Smooth muscle cell (in vitro differentiated cells): ENCODE measurements at regions not wholly inside any gene's neighbourhood (a gene's known extent, or its start where the extent isn't known, plus 50 kb on each side); places are given as distances from the start of the nearest gene placed in this dataset.

Experiments used
- DNase-seq: peaks from one replicate; lab custom pipeline; 2025; ENCODE audit not compliant: unreplicated experiment; lab: John Stamatoyannopoulos, UW
- H2AFZ ChIP-seq: fragments of 200-600 bp; sonication (generic); 2 replicates; pipeline ENCODE4 v1.6.0; 2016; ENCODE audit warnings: antibody characterized with exemption, low read depth, mild to moderate bottlenecking
- H3F3A ChIP-seq: fragments of 200-600 bp; sonication (generic); 2 replicates; pipeline ENCODE4 v1.6.0; 2017; ENCODE audit warnings: antibody characterized with exemption, low read depth
- H3K27ac ChIP-seq: fragments of 200-600 bp; sonication (generic); 2 replicates; pipeline ENCODE4 v1.5.1; 2016; ENCODE audit warnings: low read depth, mild to moderate bottlenecking
- H3K27me3 ChIP-seq: fragments of 200-600 bp; sonication (generic); 2 replicates; pipeline ENCODE4 v1.6.1; 2016; ENCODE audit warnings: low read depth, mild to moderate bottlenecking
- H3K36me3 ChIP-seq: fragments of 200-600 bp; sonication (generic); 2 replicates; pipeline ENCODE4 v1.5.1; 2016; ENCODE audit warnings: low read depth
- H3K4me1 ChIP-seq: fragments of 200-600 bp; sonication (generic); 2 replicates; pipeline ENCODE4 v1.5.1; 2016; ENCODE audit warnings: low read depth
- H3K4me2 ChIP-seq: fragments of 200-600 bp; sonication (generic); 2 replicates; pipeline ENCODE4 v1.6.0; 2016; ENCODE audit warnings: mild to moderate bottlenecking
- H3K4me3 ChIP-seq: fragments of 200-600 bp; sonication (generic); 2 replicates; pipeline ENCODE4 v1.5.1; 2016; ENCODE audit warnings: mild to moderate bottlenecking
- H3K79me2 ChIP-seq: fragments of 200-600 bp; sonication (generic); 2 replicates; pipeline ENCODE4 v1.6.0; 2016; ENCODE audit warnings: low read depth, mild to moderate bottlenecking
- H3K9ac ChIP-seq: fragments of 200-600 bp; sonication (generic); 2 replicates; pipeline ENCODE4 v1.6.0; 2016; ENCODE audit warnings: low read depth
- H3K9me3 ChIP-seq: fragments of 200-600 bp; sonication (generic); replicated peaks from 2 replicates; pipeline ENCODE4 v1.5.1; 2016; ENCODE audit warnings: low read depth
- H4K20me1 ChIP-seq: fragments of 200-600 bp; sonication (generic); 2 replicates; pipeline ENCODE4 v1.6.0; 2016; ENCODE audit warnings: low read depth
- WGBS: methylation state at CpG from one replicate; pipeline ENCODE4 v1.1.7; 2016; ENCODE audit warnings: low lambda C conversion rate; 5-methylcytosine and 5-hydroxymethylcytosine counted together
- TF ChIP-seq, protein P1 (sequence below): fragments of 200-600 bp; sonication (generic); IDR thresholded peaks from 2 replicates; pipeline ENCODE4 v1.5.1; 2017; ENCODE audit warnings: borderline replicate concordance, mild to moderate bottlenecking, antibody characterized with exemption; ENCODE audit not compliant: insufficient read depth, poor library complexity, severe bottlenecking

DNA sequence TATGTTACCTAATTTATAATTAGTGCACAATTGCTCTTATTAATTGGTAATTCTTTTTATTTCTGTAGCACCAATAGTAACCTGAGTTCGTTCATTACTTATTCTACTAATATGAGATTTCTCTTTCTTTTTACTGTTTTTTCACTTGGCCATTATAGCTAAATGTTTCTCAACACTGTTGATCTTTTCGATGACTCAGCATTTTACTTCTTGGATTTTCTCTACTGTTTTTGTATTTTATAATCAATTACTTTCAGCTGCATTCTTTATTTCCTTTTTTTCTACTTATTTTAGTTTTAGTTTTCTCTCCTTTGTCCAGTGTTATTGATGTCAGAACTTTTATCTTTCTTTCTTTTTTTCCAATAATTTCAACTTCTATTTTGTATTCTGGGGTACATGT lies 589.4 kb upstream of the SOX11 start:
- Histone ChIP-seq H3K27me3 (no peaks in the 10 kb centered on the region), H3K4me2 (no peak overlapping the region), H3K79me2 (no peaks in the 10 kb centered on the region), H2AFZ (no peak overlapping the region), H3K9ac (no peak overlapping the region), H3K4me1 (no peaks in the 10 kb centered on the region), H3K9me3 (no peaks in the 10 kb centered on the region), H3K36me3 (no peaks in the 10 kb centered on the region), H4K20me1 (no peaks in the 10 kb centered on the region), H3K27ac (no peak overlapping the region), H3K4me3 (no peak overlapping the region), H3F3A (no peaks in the 10 kb centered on the region)
- TF ChIP-seq, protein P1, sequence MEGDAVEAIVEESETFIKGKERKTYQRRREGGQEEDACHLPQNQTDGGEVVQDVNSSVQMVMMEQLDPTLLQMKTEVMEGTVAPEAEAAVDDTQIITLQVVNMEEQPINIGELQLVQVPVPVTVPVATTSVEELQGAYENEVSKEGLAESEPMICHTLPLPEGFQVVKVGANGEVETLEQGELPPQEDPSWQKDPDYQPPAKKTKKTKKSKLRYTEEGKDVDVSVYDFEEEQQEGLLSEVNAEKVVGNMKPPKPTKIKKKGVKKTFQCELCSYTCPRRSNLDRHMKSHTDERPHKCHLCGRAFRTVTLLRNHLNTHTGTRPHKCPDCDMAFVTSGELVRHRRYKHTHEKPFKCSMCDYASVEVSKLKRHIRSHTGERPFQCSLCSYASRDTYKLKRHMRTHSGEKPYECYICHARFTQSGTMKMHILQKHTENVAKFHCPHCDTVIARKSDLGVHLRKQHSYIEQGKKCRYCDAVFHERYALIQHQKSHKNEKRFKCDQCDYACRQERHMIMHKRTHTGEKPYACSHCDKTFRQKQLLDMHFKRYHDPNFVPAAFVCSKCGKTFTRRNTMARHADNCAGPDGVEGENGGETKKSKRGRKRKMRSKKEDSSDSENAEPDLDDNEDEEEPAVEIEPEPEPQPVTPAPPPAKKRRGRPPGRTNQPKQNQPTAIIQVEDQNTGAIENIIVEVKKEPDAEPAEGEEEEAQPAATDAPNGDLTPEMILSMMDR, result no peak
- no peak for DNase-seq
- WGBS, result 91% methylated on average over 2 of the region's 2 CpGs

DNA sequence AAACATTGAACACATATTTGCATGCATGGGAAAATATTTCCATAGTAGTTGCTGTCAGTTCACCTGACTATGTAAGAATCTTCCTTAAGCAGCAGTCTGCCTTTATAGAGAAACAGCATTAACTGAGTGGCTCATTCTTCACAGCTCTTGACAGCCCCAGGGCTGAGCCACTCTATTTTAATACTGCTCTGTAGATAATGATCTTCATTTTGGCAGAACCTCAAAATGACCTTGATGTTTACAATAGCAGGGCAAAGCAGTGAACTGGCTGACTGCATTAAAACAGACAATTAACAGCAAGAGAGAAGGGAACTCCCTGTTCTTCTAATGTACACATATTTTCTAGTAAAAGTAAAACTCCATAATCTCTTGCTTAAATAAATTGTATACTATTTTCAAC lies 580.6 kb upstream of the SOX11 start:
- Histone ChIP-seq H3K27me3 (no peaks in the 10 kb centered on the region), H3K9me3 (no peaks in the 10 kb centered on the region), H3K27ac (no peak overlapping the region), H3F3A (no peaks in the 10 kb centered on the region), H3K79me2 (no peaks in the 10 kb centered on the region), H4K20me1 (no peaks in the 10 kb centered on the region), H3K4me3 (no peak overlapping the region), H3K4me2 (no peak overlapping the region), H2AFZ (no peak overlapping the region), H3K9ac (no peak overlapping the region), H3K4me1 (no peaks in the 10 kb centered on the region), H3K36me3 (no peaks in the 10 kb centered on the region)
- TF ChIP-seq, protein P1, result no peak
- DNase-seq, result no peak

DNA sequence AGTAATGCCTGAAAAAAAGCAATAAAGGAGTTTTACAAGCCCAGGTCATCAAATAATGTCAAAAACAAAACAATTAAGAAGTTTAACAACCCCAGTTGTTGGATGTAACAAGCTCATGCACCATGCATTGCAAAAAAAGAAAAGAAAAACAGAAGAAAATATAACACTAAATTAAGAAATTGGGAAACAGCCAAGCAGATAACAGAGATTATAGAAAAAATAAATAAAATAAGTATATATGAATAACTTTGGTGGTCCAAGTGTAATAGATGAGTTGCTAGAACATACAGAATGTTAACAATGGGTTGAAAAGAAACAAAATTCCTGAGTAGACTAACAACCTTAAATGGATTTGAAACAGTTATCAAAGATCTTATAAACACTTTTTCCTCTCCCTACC lies 573.1 kb upstream of the SOX11 start:
- H3K4me3 ChIP-seq, result no peak overlapping the region
- TF ChIP-seq, protein P1, result no peak
- H3K36me3 ChIP-seq, result no peaks in the 10 kb centered on the region
- H3K9ac ChIP-seq, result no peak overlapping the region
- no peak for DNase-seq
- H3K79me2 ChIP-seq, result no peaks in the 10 kb centered on the region
- H3F3A ChIP-seq, result no peaks in the 10 kb centered on the region
- H4K20me1 ChIP-seq, result no peaks in the 10 kb centered on the region
- H3K9me3 ChIP-seq, result no peaks in the 10 kb centered on the region
- H2AFZ ChIP-seq, result no peak overlapping the region
- H3K4me2 ChIP-seq, result no peak overlapping the region
- H3K27ac ChIP-seq, result no peak overlapping the region
- no peaks in the 10 kb centered on the region for H3K4me1 ChIP-seq
- peaks cover 5% of the 10 kb centered on the region for H3K27me3 ChIP-seq

DNA sequence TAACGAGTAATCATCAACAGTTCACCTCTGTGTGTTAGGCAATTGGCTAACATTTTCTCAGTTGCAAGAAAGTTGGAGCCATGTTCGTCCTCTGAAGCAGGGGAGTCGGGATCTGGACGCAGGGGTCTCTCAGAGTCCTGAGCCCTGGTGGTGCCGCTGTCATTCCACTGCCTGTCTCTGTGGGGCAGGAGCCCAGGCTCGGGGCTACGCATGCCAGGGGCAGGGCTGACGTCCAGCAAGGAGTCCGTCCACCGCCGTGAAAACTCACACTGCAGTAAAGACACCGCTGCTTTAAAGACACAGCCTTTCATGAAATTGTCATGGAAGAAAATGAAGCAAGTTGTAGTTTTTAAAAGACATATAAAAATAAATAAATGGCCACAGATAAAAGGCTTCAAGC lies 571.1 kb upstream of the SOX11 start:
- H3K4me3 ChIP-seq, result no peak overlapping the region
- no peaks in the 10 kb centered on the region for H3F3A ChIP-seq
- TF ChIP-seq, protein P1, result no peak
- no peak overlapping the region for H3K9ac ChIP-seq
- no peak overlapping the region for H3K4me2 ChIP-seq
- no peak overlapping the region for H2AFZ ChIP-seq
- 69% methylated on average over 12 of the region's 12 CpGs for WGBS
- H3K9me3 ChIP-seq, result no peaks in the 10 kb centered on the region
- H3K36me3 ChIP-seq, result no peaks in the 10 kb centered on the region
- H4K20me1 ChIP-seq, result no peaks in the 10 kb centered on the region
- no peak for DNase-seq
- H3K27ac ChIP-seq, result no peak overlapping the region
- no peaks in the 10 kb centered on the region for H3K4me1 ChIP-seq
- H3K79me2 ChIP-seq, result no peaks in the 10 kb centered on the region
- H3K27me3 ChIP-seq, result peaks cover 5% of the 10 kb centered on the region
